PC-9 (cell line): ENCODE measurements at regions not wholly inside any gene's neighbourhood (a gene's known extent, or its start where the extent isn't known, plus 50 kb on each side); places are given as distances from the start of the nearest gene placed in this dataset.
"Not testable (repeated sequence)": the region's sequence is repeated elsewhere in the genome, so short reads cannot be mapped to it uniquely, and the experiment has no call there.

Source experiments
- BruUV-seq: library from RNA; stranded (reverse); fragments of 400-500 nt; replicated peaks from 2 replicates; lab custom pipeline; 2021; lab: Mats Ljungman, UMichigan
- CTCF ChIA-PET: fragments of 300-600 bp; sonication (Branson Sonifier 250); formaldehyde crosslinking; loops from one replicate; lab custom pipeline; 2022; ENCODE audit warnings: antibody characterized with exemption; lab: Charles Lee
- POLR2A ChIA-PET: fragments of 300-600 bp; sonication (Branson Sonifier 250); formaldehyde crosslinking; loops from one replicate; lab custom pipeline; 2022; ENCODE audit warnings: antibody characterized with exemption; ENCODE audit not compliant: unreplicated experiment; lab: Charles Lee
- DNase-seq, 2 experiments: peaks; one replicate each; pipeline versions ENCODE4 v3.0.0 to v3.0.0-alpha.2; 2015 to 2022; ENCODE audit warnings: mixed read lengths in 1 of 2
- H2AFZ ChIP-seq: fragments of 200-600 bp; sonication (generic); 2 replicates; pipeline ENCODE4 v1.8.1; 2017; ENCODE audit warnings: antibody characterized with exemption
- H3F3A ChIP-seq: fragments of 200-600 bp; sonication (generic); 2 replicates; pipeline ENCODE4 v1.8.1; 2017; ENCODE audit warnings: antibody characterized with exemption, mild to moderate bottlenecking, low read depth; ENCODE audit not compliant: insufficient read depth
- H3K27ac ChIP-seq: fragments of 200-600 bp; sonication (generic); 2 replicates; pipeline ENCODE4 v1.6.1; 2016; ENCODE audit warnings: mixed run types
- H3K27me3 ChIP-seq: fragments of 200-600 bp; sonication (generic); 2 replicates; pipeline ENCODE4 v1.6.1; 2016; ENCODE audit warnings: low read depth, mixed run types; ENCODE audit not compliant: insufficient read depth
- H3K36me3 ChIP-seq: fragments of 200-600 bp; sonication (generic); 2 replicates; pipeline ENCODE4 v1.6.1; 2016; ENCODE audit warnings: low read depth, mixed run types
- H3K4me1 ChIP-seq: fragments of 200-600 bp; sonication (generic); replicated peaks from 2 replicates; pipeline ENCODE4 v1.6.1; 2016; ENCODE audit warnings: mixed run types; ENCODE audit not compliant: insufficient read depth
- H3K4me2 ChIP-seq: fragments of 200-600 bp; sonication (generic); 2 replicates; pipeline ENCODE4 v1.6.1; 2017; ENCODE audit warnings: mixed run types
- H3K4me3 ChIP-seq: fragments of 200-600 bp; sonication (generic); 2 replicates; pipeline ENCODE4 v1.6.1; 2016; ENCODE audit warnings: mixed run types
- H3K79me2 ChIP-seq: fragments of 200-600 bp; sonication (generic); 2 replicates; pipeline ENCODE4 v1.6.1; 2017; ENCODE audit warnings: low read depth, mixed run types
- H3K9me2 ChIP-seq: fragments of 200-600 bp; sonication (generic); 2 replicates; pipeline ENCODE4 v1.8.1; 2017; ENCODE audit warnings: mild to moderate bottlenecking; ENCODE audit not compliant: insufficient read depth
- H3K9me3 ChIP-seq: fragments of 200-600 bp; sonication (generic); 2 replicates; pipeline ENCODE4 v1.8.1; 2016; ENCODE audit warnings: low read depth; ENCODE audit not compliant: insufficient read depth
- H4K20me1 ChIP-seq: fragments of 200-600 bp; sonication (generic); 2 replicates; pipeline ENCODE4 v1.8.1; 2017; ENCODE audit not compliant: insufficient read depth
- EZH2 ChIP-seq: fragments of 200-600 bp; sonication (generic); IDR thresholded peaks from 2 replicates; pipeline ENCODE4 v1.8.0; 2017; ENCODE audit warnings: antibody characterized with exemption, low read depth
- intact Hi-C: fragments of 100-400 bp; cut with micrococcal nuclease; formaldehyde crosslinking; loops from one replicate; pipeline ENCODE4 v1.10.0; 2022; ENCODE audit not compliant: unreplicated experiment
- TF ChIP-seq, protein P1 (sequence below): fragments of 200-600 bp; sonication (generic); conservative IDR thresholded peaks from 2 replicates; pipeline ENCODE4 v1.6.1; 2017; ENCODE audit warnings: mixed run types, antibody characterized with exemption, mild to moderate bottlenecking, moderate library complexity

- TF ChIP-seq EZH2 = no peak
- TF ChIP-seq, protein P1, sequence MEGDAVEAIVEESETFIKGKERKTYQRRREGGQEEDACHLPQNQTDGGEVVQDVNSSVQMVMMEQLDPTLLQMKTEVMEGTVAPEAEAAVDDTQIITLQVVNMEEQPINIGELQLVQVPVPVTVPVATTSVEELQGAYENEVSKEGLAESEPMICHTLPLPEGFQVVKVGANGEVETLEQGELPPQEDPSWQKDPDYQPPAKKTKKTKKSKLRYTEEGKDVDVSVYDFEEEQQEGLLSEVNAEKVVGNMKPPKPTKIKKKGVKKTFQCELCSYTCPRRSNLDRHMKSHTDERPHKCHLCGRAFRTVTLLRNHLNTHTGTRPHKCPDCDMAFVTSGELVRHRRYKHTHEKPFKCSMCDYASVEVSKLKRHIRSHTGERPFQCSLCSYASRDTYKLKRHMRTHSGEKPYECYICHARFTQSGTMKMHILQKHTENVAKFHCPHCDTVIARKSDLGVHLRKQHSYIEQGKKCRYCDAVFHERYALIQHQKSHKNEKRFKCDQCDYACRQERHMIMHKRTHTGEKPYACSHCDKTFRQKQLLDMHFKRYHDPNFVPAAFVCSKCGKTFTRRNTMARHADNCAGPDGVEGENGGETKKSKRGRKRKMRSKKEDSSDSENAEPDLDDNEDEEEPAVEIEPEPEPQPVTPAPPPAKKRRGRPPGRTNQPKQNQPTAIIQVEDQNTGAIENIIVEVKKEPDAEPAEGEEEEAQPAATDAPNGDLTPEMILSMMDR = no peak
- no TSS peak for BruUV-seq
- no peaks in the 10 kb centered on the region for H4K20me1 ChIP-seq
- no peak overlapping the region for H3K27ac ChIP-seq
- CTCF ChIA-PET = no interaction called here
- peaks cover 2% of the 10 kb centered on the region; the same call in 1 of the 2 replicates for H3K9me2 ChIP-seq
- intact Hi-C loops = no loop called here
- no peaks in the 10 kb centered on the region for H3K27me3 ChIP-seq
- no peak overlapping the region for H2AFZ ChIP-seq
- H3K79me2 ChIP-seq = no peaks in the 10 kb centered on the region
- no peaks in the 10 kb centered on the region for H3F3A ChIP-seq
- no peaks in the 10 kb centered on the region for H3K9me3 ChIP-seq
- H3K4me2 ChIP-seq = no peak overlapping the region
- H3K36me3 ChIP-seq = no peaks in the 10 kb centered on the region
- DNase-seq = no peak
- POLR2A ChIA-PET = no interaction called here
- H3K4me1 ChIP-seq = no peaks in the 10 kb centered on the region
- no peak overlapping the region for H3K4me3 ChIP-seq
Measured at GRCh38 chr11:116325247-116325646, 447.5 kb downstream of the BUD13 start.

GRCh38 chr11:116324077-116324476, 448.7 kb downstream of the BUD13 start:
- H3K36me3 ChIP-seq, H3K4me3 ChIP-seq, H3K9me2 ChIP-seq, H3K27me3 ChIP-seq, H3K27ac ChIP-seq, H3F3A ChIP-seq, H3K4me1 ChIP-seq, intact Hi-C loops, H2AFZ ChIP-seq, H4K20me1 ChIP-seq, BruUV-seq, DNase-seq, H3K79me2 ChIP-seq, CTCF ChIA-PET, POLR2A ChIA-PET, H3K9me3 ChIP-seq, H3K4me2 ChIP-seq: not testable (repeated sequence)

GRCh38 chr11:116317212-116317611, 455.6 kb downstream of the BUD13 start:
- Histone ChIP-seq H3K36me3 (no peaks in the 10 kb centered on the region), H2AFZ (no peak overlapping the region), H3K4me3 (no peak overlapping the region), H4K20me1 (no peaks in the 10 kb centered on the region), H3K4me2 (no peak overlapping the region), H3K9me3 (no peaks in the 10 kb centered on the region), H3K9me2 (no peaks in the 10 kb centered on the region), H3K27ac (no peak overlapping the region), H3K79me2 (no peaks in the 10 kb centered on the region), H3K4me1 (no peaks in the 10 kb centered on the region), H3F3A (no peaks in the 10 kb centered on the region), H3K27me3 (peaks cover 8% of the 10 kb centered on the region; the same call in 1 of the 2 replicates)
- BruUV-seq = no TSS peak
- ChIA-PET CTCF (no interaction called here), POLR2A (no interaction called here)
- TF ChIP-seq, protein P1 = no peak
- no peak for TF ChIP-seq EZH2
- intact Hi-C loops = no loop called here
- no peak for DNase-seq

DNA sequence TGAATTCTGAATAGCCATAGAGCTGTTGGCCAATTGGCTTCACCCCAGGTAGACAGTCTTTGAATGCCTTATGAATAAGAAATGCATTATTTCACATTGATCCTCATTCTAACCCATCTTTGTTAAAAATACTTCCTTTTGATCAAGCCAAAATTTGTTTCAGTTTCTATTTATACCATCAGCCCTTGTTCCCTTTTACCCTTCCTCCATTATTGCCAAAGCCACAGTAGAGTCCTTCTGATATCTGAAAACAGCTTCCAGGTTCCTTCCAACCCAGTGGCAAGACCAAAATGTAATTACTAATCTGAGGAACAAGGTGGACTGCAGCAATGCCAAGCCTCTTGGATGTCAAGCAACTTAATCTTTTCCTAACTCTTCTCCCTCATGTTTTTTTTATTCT, 458.8 kb downstream of the BUD13 start:
- intact Hi-C loops = no loop called here

More for the DNA sequence above, 458.8 kb downstream of the BUD13 start:
- H3K4me1 ChIP-seq = no peaks in the 10 kb centered on the region
- no peaks in the 10 kb centered on the region for H3K36me3 ChIP-seq
- POLR2A ChIA-PET = no interaction called here
- no peaks in the 10 kb centered on the region for H3K9me3 ChIP-seq
- no peaks in the 10 kb centered on the region for H4K20me1 ChIP-seq
- H3K27me3 ChIP-seq = peaks cover 20% of the 10 kb centered on the region; the same call in 1 of the 2 replicates
- CTCF ChIA-PET = no interaction called here
- no peak overlapping the region for H2AFZ ChIP-seq
- no peaks in the 10 kb centered on the region for H3K9me2 ChIP-seq
- H3K79me2 ChIP-seq = no peaks in the 10 kb centered on the region
- DNase-seq = no peak
- TF ChIP-seq, protein P1 = no peak
- TF ChIP-seq EZH2 = no peak
- H3F3A ChIP-seq = no peaks in the 10 kb centered on the region
- BruUV-seq = no TSS peak
- H3K4me2 ChIP-seq = no peak overlapping the region
- no peak overlapping the region for H3K27ac ChIP-seq
- H3K4me3 ChIP-seq = no peak overlapping the region
